PC-9 (cell line): ENCODE measurements at regions not wholly inside any gene's neighbourhood (a gene's known extent, or its start where the extent isn't known, plus 50 kb on each side); places are given as distances from the start of the nearest gene placed in this dataset.

Experiments used
- CTCF ChIP-seq: fragments of 200-600 bp; sonication (generic); conservative IDR thresholded peaks from 2 replicates; pipeline ENCODE4 v1.6.1; 2017; ENCODE audit warnings: mixed run types, antibody characterized with exemption, mild to moderate bottlenecking, moderate library complexity
- EZH2 ChIP-seq: fragments of 200-600 bp; sonication (generic); IDR thresholded peaks from 2 replicates; pipeline ENCODE4 v1.8.0; 2017; ENCODE audit warnings: antibody characterized with exemption, low read depth

GRCh38 chr20:6704132-6704861 is 63.2 kb upstream of the BMP2 start:
- TF ChIP-seq CTCF (no peak), EZH2 (no peak)
